HG02981 (cell line): ENCODE measurements at regions not wholly inside any gene's neighbourhood (a gene's known extent, or its start where the extent isn't known, plus 50 kb on each side); places are given as distances from the start of the nearest gene placed in this dataset.
"Not testable (repeated sequence)": the region's sequence is repeated elsewhere in the genome, so short reads cannot be mapped to it uniquely, and the experiment has no call there.

Experiments
- ATAC-seq: cut with Tn5 transposase; IDR thresholded peaks from one replicate; pipeline ENCODE4 v1.9.1; 2021; ENCODE audit warnings: mild to moderate bottlenecking, moderate library complexity; ENCODE audit not compliant: unreplicated experiment

GRCh38 chr6:19892260-19892659 is 55.1 kb downstream of the ID4 start:
- no peak for ATAC-seq

- ATAC-seq: no peak
Observed at GRCh38 chr6:19895866-19896692, 58.9 kb downstream of the ID4 start.

- ATAC-seq: no peak
Observed at GRCh38 chr6:19896693-19897010, 59.5 kb downstream of the ID4 start.

GRCh38 chr6:19898141-19898740 is 61.1 kb downstream of the ID4 start:
- ATAC-seq: no peak

- ATAC-seq: no peak
Observed at GRCh38 chr6:19902201-19902600, 65.0 kb downstream of the ID4 start.

- not testable (repeated sequence) for ATAC-seq
Observed at GRCh38 chr6:19904408-19904807, 67.2 kb downstream of the ID4 start.

- no peak for ATAC-seq
Observed at GRCh38 chr6:19905584-19905983, 68.4 kb downstream of the ID4 start.

GRCh38 chr6:19906171-19906570 is 69.0 kb downstream of the ID4 start:
- no peak for ATAC-seq

GRCh38 chr6:19911223-19911622 is 74.1 kb downstream of the ID4 start:
- no peak for ATAC-seq

- no peak for ATAC-seq
Observed at GRCh38 chr6:19918436-19918835, 81.3 kb downstream of the ID4 start.

GRCh38 chr6:19921786-19922185 is 84.6 kb downstream of the ID4 start:
- no peak for ATAC-seq

GRCh38 chr6:19925533-19925932 is 88.4 kb downstream of the ID4 start:
- peak; percentile 71 for ATAC-seq

GRCh38 chr6:19928461-19928860 is 91.3 kb downstream of the ID4 start:
- no peak for ATAC-seq

GRCh38 chr6:19929312-19929711 is 92.1 kb downstream of the ID4 start:
- no peak for ATAC-seq

GRCh38 chr6:19934996-19935591 is 97.9 kb downstream of the ID4 start:
- ATAC-seq: no peak

- not testable (repeated sequence) for ATAC-seq
Observed at GRCh38 chr6:19939321-19939720, 102.2 kb downstream of the ID4 start.

GRCh38 chr6:19939926-19940325 is 102.8 kb downstream of the ID4 start:
- not testable (repeated sequence) for ATAC-seq

- ATAC-seq: no peak
Observed at GRCh38 chr6:19943042-19943441, 105.9 kb downstream of the ID4 start.

- no peak for ATAC-seq
Observed at GRCh38 chr6:19945843-19946358, 108.7 kb downstream of the ID4 start.

GRCh38 chr6:19949155-19949554 is 112.0 kb downstream of the ID4 start:
- ATAC-seq: no peak

GRCh38 chr6:19964115-19964514 is 126.9 kb downstream of the ID4 start:
- ATAC-seq: no peak

GRCh38 chr6:19968201-19968600 is 131.0 kb downstream of the ID4 start:
- ATAC-seq: no peak
